ENCODE measurements at regions not wholly inside any gene's neighbourhood (a gene's known extent, or its start where the extent isn't known, plus 50 kb on each side); places are given as distances from the start of the nearest gene placed in this dataset.
A peak's percentile ranks its signal among the peaks of the same experiment; 100 is the strongest.
"Not testable (repeated sequence)": the region's sequence is repeated elsewhere in the genome, so short reads cannot be mapped to it uniquely, and the experiment has no call there.

DNA sequence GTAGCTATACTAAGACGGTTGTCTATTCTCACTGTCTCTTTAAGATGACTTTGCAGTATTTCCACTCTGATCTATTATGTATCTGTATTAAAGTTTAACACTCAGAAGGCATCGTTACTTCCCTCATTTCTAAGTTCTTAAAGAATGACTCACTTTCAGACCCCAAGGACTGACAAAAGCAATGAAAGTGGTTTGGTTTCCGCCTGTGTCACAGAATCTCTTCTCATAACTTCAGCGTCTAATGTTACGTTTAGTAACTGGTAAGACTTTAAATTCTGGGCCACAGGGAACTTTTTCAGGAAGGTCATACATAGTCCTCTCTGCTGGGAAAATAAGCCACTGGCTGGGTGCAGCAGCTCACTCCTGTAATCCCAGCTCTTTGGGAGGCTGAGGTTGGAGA lies 892.0 kb upstream of the AUTS2 start:
- no peak overlapping the region for H3K27ac ChIP-seq (ENCODE audit: low read depth in 2 of 2, low read length in 2 of 2)
- no peaks in the 10 kb centered on the region for H3K36me3 ChIP-seq (ENCODE audit: control insufficient read depth in 2 of 3, insufficient read depth in 3 of 3, low read length in 3 of 3)
- peak in 1 of 5 donors; percentile 38 for DNase-seq
- intact Hi-C loops (cut with DNase I), result no loop called here
- TF ChIP-seq, protein P1, sequence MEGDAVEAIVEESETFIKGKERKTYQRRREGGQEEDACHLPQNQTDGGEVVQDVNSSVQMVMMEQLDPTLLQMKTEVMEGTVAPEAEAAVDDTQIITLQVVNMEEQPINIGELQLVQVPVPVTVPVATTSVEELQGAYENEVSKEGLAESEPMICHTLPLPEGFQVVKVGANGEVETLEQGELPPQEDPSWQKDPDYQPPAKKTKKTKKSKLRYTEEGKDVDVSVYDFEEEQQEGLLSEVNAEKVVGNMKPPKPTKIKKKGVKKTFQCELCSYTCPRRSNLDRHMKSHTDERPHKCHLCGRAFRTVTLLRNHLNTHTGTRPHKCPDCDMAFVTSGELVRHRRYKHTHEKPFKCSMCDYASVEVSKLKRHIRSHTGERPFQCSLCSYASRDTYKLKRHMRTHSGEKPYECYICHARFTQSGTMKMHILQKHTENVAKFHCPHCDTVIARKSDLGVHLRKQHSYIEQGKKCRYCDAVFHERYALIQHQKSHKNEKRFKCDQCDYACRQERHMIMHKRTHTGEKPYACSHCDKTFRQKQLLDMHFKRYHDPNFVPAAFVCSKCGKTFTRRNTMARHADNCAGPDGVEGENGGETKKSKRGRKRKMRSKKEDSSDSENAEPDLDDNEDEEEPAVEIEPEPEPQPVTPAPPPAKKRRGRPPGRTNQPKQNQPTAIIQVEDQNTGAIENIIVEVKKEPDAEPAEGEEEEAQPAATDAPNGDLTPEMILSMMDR (IDR thresholded peaks at IDR 0.05; ENCODE audit: borderline replicate concordance, extremely low read depth, insufficient read depth), result no peak
- no peaks in the 10 kb centered on the region for H3K9me3 ChIP-seq (ENCODE audit: control insufficient read depth in 2 of 3, insufficient read depth in 1 of 3, low read length in 3 of 3)
- H3K9ac ChIP-seq (ENCODE audit: low read length in 3 of 3), result no peak overlapping the region
- no peaks in the 10 kb centered on the region for H3K4me1 ChIP-seq (ENCODE audit: control insufficient read depth in 2 of 3, insufficient read depth in 2 of 3, low read depth in 1 of 3, low read length in 3 of 3)
- no peak overlapping the region for H3K4me3 ChIP-seq (ENCODE audit: low read length in 3 of 3)
- no peaks in the 10 kb centered on the region for H3K27me3 ChIP-seq (ENCODE audit: control insufficient read depth, insufficient read depth, low read length)
- FAIRE-seq, result no peak

DNA sequence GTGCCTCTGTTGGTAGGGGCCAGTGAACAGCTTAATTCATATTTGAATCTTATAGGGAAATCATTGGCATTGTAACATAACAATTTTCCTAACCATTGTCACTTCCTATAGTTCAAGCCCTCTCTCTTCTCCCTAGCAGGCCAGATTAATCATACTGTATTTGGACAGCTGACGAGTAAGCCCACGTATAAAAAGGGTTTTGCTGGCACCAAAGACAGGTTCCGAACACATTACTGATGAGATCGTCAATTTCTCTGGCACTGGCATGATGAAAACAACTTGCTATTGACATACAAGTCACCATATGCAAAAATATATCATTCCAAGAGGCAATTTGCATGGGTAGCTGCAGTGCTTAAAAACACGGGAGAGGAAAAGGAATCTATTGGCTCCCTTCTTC lies 891.1 kb upstream of the AUTS2 start:
- DNase-seq (no peak), FAIRE-seq (no peak)
- Histone ChIP-seq H3K9ac (ENCODE audit: low read length in 3 of 3) (no peak overlapping the region), H3K36me3 (ENCODE audit: control insufficient read depth in 2 of 3, insufficient read depth in 3 of 3, low read length in 3 of 3) (no peaks in the 10 kb centered on the region), H3K9me3 (ENCODE audit: control insufficient read depth in 2 of 3, insufficient read depth in 1 of 3, low read length in 3 of 3) (no peaks in the 10 kb centered on the region), H3K27ac (ENCODE audit: low read depth in 2 of 2, low read length in 2 of 2) (no peak overlapping the region), H3K4me3 (ENCODE audit: low read length in 3 of 3) (no peak overlapping the region), H3K27me3 (ENCODE audit: control insufficient read depth, insufficient read depth, low read length) (no peaks in the 10 kb centered on the region), H3K4me1 (ENCODE audit: control insufficient read depth in 2 of 3, insufficient read depth in 2 of 3, low read depth in 1 of 3, low read length in 3 of 3) (no peaks in the 10 kb centered on the region)
- intact Hi-C loops (cut with DNase I), result no loop called here
- TF ChIP-seq, protein P1 (IDR thresholded peaks at IDR 0.05; ENCODE audit: borderline replicate concordance, extremely low read depth, insufficient read depth), result no peak

DNA sequence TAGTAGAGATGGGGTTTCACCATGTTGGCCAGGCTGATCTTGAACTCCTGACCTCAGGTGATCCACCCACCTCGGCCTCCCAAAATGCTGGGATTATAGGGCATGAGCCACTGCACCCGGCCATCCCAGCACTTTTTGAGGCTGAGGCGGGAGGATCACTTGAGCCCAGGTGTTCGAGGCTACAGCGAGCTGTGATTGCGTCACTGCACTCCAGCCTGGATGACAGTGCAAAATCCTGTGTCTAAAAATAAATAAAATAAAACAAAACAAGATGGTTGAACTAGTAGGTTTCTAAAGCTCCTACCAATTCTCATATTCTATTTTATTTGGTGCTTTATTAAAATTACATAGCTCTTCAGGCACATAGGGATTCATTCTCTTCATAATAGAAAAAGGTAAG lies 890.3 kb upstream of the AUTS2 start:
- H3K27ac ChIP-seq (ENCODE audit: low read depth in 2 of 2, low read length in 2 of 2), result no peak overlapping the region
- H3K9ac ChIP-seq (ENCODE audit: low read length in 3 of 3), result no peak overlapping the region
- H3K4me1 ChIP-seq (ENCODE audit: control insufficient read depth in 2 of 3, insufficient read depth in 2 of 3, low read depth in 1 of 3, low read length in 3 of 3), result no peaks in the 10 kb centered on the region
- DNase-seq, result no peak
- intact Hi-C loops (cut with DNase I), result no loop called here
- no peaks in the 10 kb centered on the region for H3K9me3 ChIP-seq (ENCODE audit: control insufficient read depth in 2 of 3, insufficient read depth in 1 of 3, low read length in 3 of 3)
- H3K36me3 ChIP-seq (ENCODE audit: control insufficient read depth in 2 of 3, insufficient read depth in 3 of 3, low read length in 3 of 3), result no peaks in the 10 kb centered on the region
- TF ChIP-seq, protein P1 (IDR thresholded peaks at IDR 0.05; ENCODE audit: borderline replicate concordance, extremely low read depth, insufficient read depth), result no peak
- H3K27me3 ChIP-seq (ENCODE audit: control insufficient read depth, insufficient read depth, low read length), result no peaks in the 10 kb centered on the region
- no peak overlapping the region for H3K4me3 ChIP-seq (ENCODE audit: low read length in 3 of 3)
- no peak for FAIRE-seq

DNA sequence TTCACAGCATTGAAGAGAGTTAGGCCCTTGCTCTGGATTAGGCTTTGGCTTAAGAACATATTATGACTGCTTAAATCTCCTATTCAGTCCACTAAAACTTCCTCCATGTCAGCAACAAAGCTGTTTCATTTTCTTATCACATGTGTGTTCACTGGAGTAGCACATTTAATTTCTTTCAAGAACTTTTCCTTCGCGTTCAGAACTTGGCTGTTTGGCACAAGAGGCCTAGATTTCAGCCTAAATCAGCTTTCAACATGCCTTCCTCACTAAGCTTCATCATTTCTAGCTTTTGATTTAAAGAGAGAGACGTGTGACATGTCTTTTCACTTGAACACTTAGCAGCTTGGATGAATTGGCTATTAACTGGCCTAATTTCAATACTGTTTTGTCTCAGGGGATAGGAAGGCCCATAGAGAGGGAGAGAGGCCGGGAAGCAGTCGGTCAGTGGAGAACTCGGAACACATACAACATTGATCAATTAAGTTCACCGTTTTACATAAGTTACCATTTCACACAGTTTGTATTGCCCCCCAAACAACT lies 885.2 kb upstream of the AUTS2 start:
- intact Hi-C loops (cut with DNase I), result no loop called here
- TF ChIP-seq, protein P1 (IDR thresholded peaks at IDR 0.05; ENCODE audit: borderline replicate concordance, extremely low read depth, insufficient read depth), result no peak
- no peak overlapping the region for H3K27ac ChIP-seq (ENCODE audit: low read depth in 2 of 2, low read length in 2 of 2)
- H3K9ac ChIP-seq (ENCODE audit: low read length in 3 of 3), result no peak overlapping the region
- H3K4me3 ChIP-seq (ENCODE audit: low read length in 3 of 3), result no peak overlapping the region
- H3K9me3 ChIP-seq (ENCODE audit: control insufficient read depth in 2 of 3, insufficient read depth in 1 of 3, low read length in 3 of 3), result no peaks in the 10 kb centered on the region
- no peaks in the 10 kb centered on the region for H3K36me3 ChIP-seq (ENCODE audit: control insufficient read depth in 2 of 3, insufficient read depth in 3 of 3, low read length in 3 of 3)
- no peaks in the 10 kb centered on the region for H3K4me1 ChIP-seq (ENCODE audit: control insufficient read depth in 2 of 3, insufficient read depth in 2 of 3, low read depth in 1 of 3, low read length in 3 of 3)
- no peaks in the 10 kb centered on the region for H3K27me3 ChIP-seq (ENCODE audit: control insufficient read depth, insufficient read depth, low read length)
- DNase-seq (no peak), FAIRE-seq (no peak)

DNA sequence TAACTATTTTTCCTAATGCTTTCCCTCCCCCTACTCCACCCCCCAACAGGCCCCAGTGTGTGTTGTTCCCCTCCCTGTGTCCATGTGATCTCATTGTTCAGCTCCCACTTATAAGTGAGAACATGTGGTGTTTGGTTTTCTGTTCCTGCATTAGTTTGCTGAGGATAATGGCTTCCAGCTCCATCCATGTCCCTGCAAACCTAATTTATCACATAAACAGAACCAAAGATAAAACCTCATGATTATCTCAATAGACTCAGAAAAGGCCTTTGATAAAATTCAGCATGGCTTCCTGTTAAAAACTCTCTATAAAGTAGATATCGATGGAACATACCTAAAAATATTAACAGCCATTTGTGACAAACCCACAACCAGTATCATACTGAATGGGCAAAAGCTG lies 884.1 kb upstream of the AUTS2 start:
- H3K9me3 ChIP-seq (ENCODE audit: control insufficient read depth in 2 of 3, insufficient read depth in 1 of 3, low read length in 3 of 3); H3K36me3 ChIP-seq (ENCODE audit: control insufficient read depth in 2 of 3, insufficient read depth in 3 of 3, low read length in 3 of 3); DNase-seq; intact Hi-C loops (cut with DNase I); H3K27me3 ChIP-seq (ENCODE audit: control insufficient read depth, insufficient read depth, low read length); H3K27ac ChIP-seq (ENCODE audit: low read depth in 2 of 2, low read length in 2 of 2); H3K9ac ChIP-seq (ENCODE audit: low read length in 3 of 3); H3K4me3 ChIP-seq (ENCODE audit: low read length in 3 of 3); FAIRE-seq; H3K4me1 ChIP-seq (ENCODE audit: control insufficient read depth in 2 of 3, insufficient read depth in 2 of 3, low read depth in 1 of 3, low read length in 3 of 3): not testable (repeated sequence)

Data from kidney (tissue), 13 donors.